IMR-90 (cell line): ENCODE measurements at regions not wholly inside any gene's neighbourhood (a gene's known extent, or its start where the extent isn't known, plus 50 kb on each side); places are given as distances from the start of the nearest gene placed in this dataset.

Source experiments
- ATAC-seq: fragments of 200-7000 bp; cut with Tn5 transposase; 2 replicates; pipeline ENCODE4 v1.9.1; 2020; ENCODE audit warnings: low read depth, mild to moderate bottlenecking, moderate library complexity
- BruUV-seq: library from RNA; stranded (reverse); fragments of 400-500 nt; replicated peaks from 2 replicates; lab custom pipeline; 2021; lab: Mats Ljungman, UMichigan
- CTCF ChIA-PET: fragments of 300-600 bp; formaldehyde crosslinking; extraction: SDS; loops from one replicate; lab custom pipeline; 2021; ENCODE audit warnings: antibody characterized with exemption; lab: Yijun Ruan, JAX
- POLR2A ChIA-PET: fragments of 300-600 bp; sonication (Branson Sonifier 250); formaldehyde crosslinking; loops from one replicate; lab custom pipeline; 2022; ENCODE audit warnings: antibody characterized with exemption; ENCODE audit not compliant: unreplicated experiment; lab: Charles Lee
- DNase-seq: peaks from one replicate; pipeline ENCODE4 v3.0.0; 2013
- H2AFZ ChIP-seq: replicated peaks from 2 replicates; pipeline ENCODE3; 2013; ENCODE audit warnings: low read length, mild to moderate bottlenecking; ENCODE audit not compliant: poor library complexity
- H2AK5ac ChIP-seq: 2 replicates; pipeline ENCODE4 v1.6.1; 2013; ENCODE audit warnings: low read depth, low read length, inconsistent platforms
- H2AK9ac ChIP-seq: replicated peaks from 2 replicates; pipeline ENCODE3; 2013; ENCODE audit warnings: mild to moderate bottlenecking, low read depth, low read length, moderate library complexity; ENCODE audit not compliant: poor library complexity
- H2BK120ac ChIP-seq: 2 replicates; pipeline ENCODE4 v1.6.1; 2013; ENCODE audit warnings: low read depth, low read length, inconsistent platforms
- H2BK15ac ChIP-seq: 3 replicates; pipeline ENCODE4 v1.6.1; 2013; ENCODE audit warnings: low read depth, low read length, inconsistent platforms
- H2BK20ac ChIP-seq: 2 replicates; pipeline ENCODE4 v1.6.1; 2013; ENCODE audit warnings: low read depth, mild to moderate bottlenecking, inconsistent platforms, low read length, moderate library complexity
- H2BK5ac ChIP-seq: 2 replicates; pipeline ENCODE4 v1.6.1; 2013; ENCODE audit warnings: mild to moderate bottlenecking, low read depth, low read length, inconsistent platforms; ENCODE audit not compliant: poor library complexity, severe bottlenecking
- H3K14ac ChIP-seq: replicated peaks from 2 replicates; pipeline ENCODE4 v1.6.1; 2013; ENCODE audit warnings: low read depth, low read length, inconsistent platforms
- H3K18ac ChIP-seq: 2 replicates; pipeline ENCODE4 v1.6.1; 2013; ENCODE audit warnings: low read depth, low read length, control low read depth
- H3K23ac ChIP-seq: 2 replicates; pipeline ENCODE4 v1.6.1; 2013; ENCODE audit warnings: low read depth, low read length, inconsistent platforms
- H3K27ac ChIP-seq: 2 replicates; pipeline ENCODE4 v1.5.1; 2013; ENCODE audit warnings: mild to moderate bottlenecking, control low read depth, low read length; ENCODE audit not compliant: insufficient read depth
- H3K27me3 ChIP-seq: 2 replicates; pipeline ENCODE4 v1.6.1; 2013; ENCODE audit warnings: low read length; ENCODE audit not compliant: control insufficient read depth, insufficient read depth
- H3K36me3 ChIP-seq: 2 replicates; pipeline ENCODE4 v1.6.1; 2013; ENCODE audit warnings: low read length, mixed read lengths; ENCODE audit not compliant: control insufficient read depth, insufficient read depth
- H3K4ac ChIP-seq: 2 replicates; pipeline ENCODE4 v1.6.1; 2013; ENCODE audit warnings: low read depth, low read length, inconsistent platforms
- H3K4me1 ChIP-seq: 2 replicates; pipeline ENCODE4 v1.6.1; 2013; ENCODE audit warnings: low read length, mixed read lengths; ENCODE audit not compliant: control insufficient read depth, insufficient read depth
- H3K4me2 ChIP-seq: 2 replicates; pipeline ENCODE4 v1.6.1; 2013; ENCODE audit warnings: low read depth, mild to moderate bottlenecking, control low read depth, low read length, moderate library complexity
- H3K4me3 ChIP-seq: 2 replicates; pipeline ENCODE4 v1.5.1; 2013; ENCODE audit warnings: low read depth, mild to moderate bottlenecking, control low read depth, low read length, moderate library complexity; ENCODE audit not compliant: insufficient read depth
- H3K56ac ChIP-seq: 2 replicates; pipeline ENCODE4 v1.6.1; 2013; ENCODE audit warnings: low read length, inconsistent platforms; ENCODE audit not compliant: insufficient read depth; ENCODE audit errors: extremely low read depth
- H3K79me1 ChIP-seq, 2 experiments: 2 replicates each; pipeline ENCODE4 v1.6.1; 2013; ENCODE audit warnings: low read length in 2 of 2, inconsistent platforms in 1 of 2, low read depth in 1 of 2
- H3K9ac ChIP-seq: 2 replicates; pipeline ENCODE4 v1.6.1; 2013; ENCODE audit warnings: low read depth, low read length, control low read depth
- H3K9me1 ChIP-seq: 2 replicates; pipeline ENCODE4 v1.6.1; 2013; ENCODE audit warnings: low read length, inconsistent platforms; ENCODE audit not compliant: insufficient read depth
- H3K9me3 ChIP-seq: 2 replicates; pipeline ENCODE4 v1.6.1; 2013; ENCODE audit warnings: low read length; ENCODE audit not compliant: control insufficient read depth, insufficient read depth
- H4K20me1 ChIP-seq: 2 replicates; pipeline ENCODE4 v1.6.1; 2013; ENCODE audit warnings: low read length, inconsistent platforms; ENCODE audit not compliant: insufficient read depth
- H4K5ac ChIP-seq: 2 replicates; pipeline ENCODE4 v1.6.1; 2013; ENCODE audit warnings: mild to moderate bottlenecking, low read depth, low read length, control low read depth
- H4K8ac ChIP-seq, 2 experiments: 2 replicates each; pipeline ENCODE4 v1.6.1; 2013; ENCODE audit warnings: low read depth in 2 of 2, low read length in 2 of 2, control low read depth in 1 of 2, inconsistent platforms in 1 of 2
- H4K91ac ChIP-seq: 2 replicates; pipeline ENCODE4 v1.6.1; 2013; ENCODE audit warnings: low read depth, low read length, inconsistent platforms; ENCODE audit not compliant: insufficient read depth
- CEBPB ChIP-seq: IDR thresholded peaks from 2 replicates; pipeline ENCODE4 v1.6.1; 2012; ENCODE audit warnings: low read depth, low read length, improper control_type of control experiment
- WGBS, 2 experiments: methylation state at CpG; one replicate each; pipeline versions ENCODE4 v1.1.5 to v1.1.7; 2013; ENCODE audit warnings: missing lambda C conversion rate in 2 of 2; ENCODE audit not compliant: insufficient read length in 1 of 2; ENCODE audit errors: extremely low coverage in 2 of 2; 5-methylcytosine and 5-hydroxymethylcytosine counted together
- dilution Hi-C: fragments of 300-500 bp; cut with HindIII; formaldehyde crosslinking; loops from one replicate; pipeline ENCODE4 v1.14.3; 2018; ENCODE audit warnings: low sequenced_read_pairs; ENCODE audit not compliant: unreplicated experiment
- in situ Hi-C: fragments of 300-500 bp; cut with MboI; formaldehyde crosslinking; loops from 3 replicates; pipeline ENCODE4 v1.14.3; 2019; ENCODE audit warnings: low sequenced_read_pairs, inconsistent platforms, mixed read lengths
- intact Hi-C: fragments of 100-400 bp; cut with micrococcal nuclease; formaldehyde crosslinking; loops from 2 replicates; pipeline ENCODE4 v1.10.0; 2022

- Histone ChIP-seq H3K4me1 (no peaks in the 10 kb centered on the region), H3K9me1 (no peaks in the 10 kb centered on the region), H4K5ac (no peak overlapping the region), H4K91ac (no peak overlapping the region), H3K56ac (no peak overlapping the region), H3K79me1 (no peaks in the 10 kb centered on the region), H3K27ac (no peak overlapping the region), H3K9ac (no peak overlapping the region), H2AK9ac (no peak overlapping the region), H2BK5ac (no peak overlapping the region), H2BK20ac (no peak overlapping the region), H3K4ac (no peak overlapping the region), H3K4me3 (no peak overlapping the region), H2BK120ac (no peak overlapping the region), H2AFZ (no peak overlapping the region), H3K4me2 (no peak overlapping the region), H3K18ac (no peak overlapping the region), H4K8ac (no peak overlapping the region), H4K20me1 (no peaks in the 10 kb centered on the region), H2AK5ac (no peak overlapping the region), H3K14ac (no peak overlapping the region), H3K36me3 (no peaks in the 10 kb centered on the region), H3K27me3 (no peaks in the 10 kb centered on the region; the same call in 1 of the 2 replicates), H3K23ac (no peak overlapping the region), H2BK15ac (no peak overlapping the region), H3K9me3 (no peaks in the 10 kb centered on the region)
- ChIA-PET CTCF (no interaction called here), POLR2A (no interaction called here)
- no peak for TF ChIP-seq CEBPB
- intact Hi-C loops (no loop called here), dilution Hi-C loops (no loop called here), in situ Hi-C loops (no loop called here)
- ATAC-seq: no peak
- DNase-seq: no peak
- WGBS, 2 experiments: no CpG with 5 or more reads among the region's 3 CpGs
- BruUV-seq: no TSS peak
Measured at GRCh38 chr6:82114748-82115147, 132.8 kb downstream of the IBTK start.
